ENCODE measurements at regions not wholly inside any gene's neighbourhood (a gene's known extent, or its start where the extent isn't known, plus 50 kb on each side); places are given as distances from the start of the nearest gene placed in this dataset.

DNA sequence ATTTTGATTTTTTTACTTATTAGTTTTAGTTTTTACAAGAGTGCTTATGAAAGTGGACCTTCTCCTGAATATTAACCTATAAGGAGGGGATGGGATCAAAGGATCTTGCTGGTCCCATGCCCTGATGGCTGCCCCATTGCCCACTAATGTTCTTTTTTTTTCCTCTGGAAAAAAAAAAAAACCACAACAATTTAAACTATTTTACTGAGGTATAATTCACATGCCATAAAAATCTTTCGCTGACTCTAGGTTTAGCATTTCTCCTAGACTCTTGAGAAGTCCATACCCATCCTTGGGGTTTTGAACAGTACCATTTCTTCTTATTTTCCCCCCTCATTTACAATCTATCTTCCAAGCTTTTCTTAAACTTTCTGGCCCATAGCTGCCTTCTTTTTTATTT is 481.8 kb downstream of the TFEC start:
- Mint-ChIP-seq H3K4me3 (no peak overlapping the region), H3K36me3 (no peaks in the 10 kb centered on the region), H3K27me3 (no peaks in the 10 kb centered on the region), H3K9me3 (no peaks in the 10 kb centered on the region), H3K27ac (no peak overlapping the region), H3K4me1 (no peaks in the 10 kb centered on the region)
- DNase-seq: no peak

- Mint-ChIP-seq H3K9me3 (no peaks in the 10 kb centered on the region), H3K27me3 (no peaks in the 10 kb centered on the region), H3K4me1 (no peaks in the 10 kb centered on the region), H3K27ac (no peak overlapping the region), H3K4me3 (no peak overlapping the region), H3K36me3 (no peaks in the 10 kb centered on the region)
- no peak for DNase-seq
Observed at GRCh38 chr7:115546790-115547189, 483.8 kb downstream of the TFEC start.

- H3K27ac Mint-ChIP-seq: no peak overlapping the region
- H3K36me3 Mint-ChIP-seq: no peaks in the 10 kb centered on the region
- H3K4me1 Mint-ChIP-seq: no peaks in the 10 kb centered on the region
- H3K27me3 Mint-ChIP-seq: no peaks in the 10 kb centered on the region
- DNase-seq: no peak
- H3K4me3 Mint-ChIP-seq: no peak overlapping the region
- no peaks in the 10 kb centered on the region for H3K9me3 Mint-ChIP-seq
Observed at GRCh38 chr7:115533785-115534184, 496.8 kb downstream of the TFEC start.

DNA sequence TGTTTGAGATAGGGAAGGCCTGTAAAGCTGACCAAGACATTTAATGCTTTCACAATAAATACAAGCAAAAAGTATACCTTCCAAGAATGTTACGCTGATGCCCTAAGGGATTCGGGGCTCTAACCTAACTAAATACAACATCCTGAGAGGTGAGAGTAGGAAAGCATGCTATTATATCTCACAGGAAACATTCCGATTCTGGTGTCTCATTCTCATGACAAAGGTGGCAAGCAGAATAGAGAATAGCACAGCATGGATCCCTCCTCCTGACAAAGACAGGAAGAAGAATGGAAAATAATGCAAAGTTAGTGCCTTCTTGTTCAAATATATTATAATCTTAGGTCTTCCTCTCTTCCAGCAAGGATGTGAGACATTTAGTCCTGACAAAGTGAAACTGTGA is 504.3 kb downstream of the TFEC start:
- H3K4me3 Mint-ChIP-seq: no peak overlapping the region
- no peaks in the 10 kb centered on the region for H3K36me3 Mint-ChIP-seq
- H3K27me3 Mint-ChIP-seq: no peaks in the 10 kb centered on the region
- H3K27ac Mint-ChIP-seq: no peak overlapping the region
- H3K9me3 Mint-ChIP-seq: peaks cover 7% of the 10 kb centered on the region
- no peaks in the 10 kb centered on the region for H3K4me1 Mint-ChIP-seq
- DNase-seq: no peak

DNA sequence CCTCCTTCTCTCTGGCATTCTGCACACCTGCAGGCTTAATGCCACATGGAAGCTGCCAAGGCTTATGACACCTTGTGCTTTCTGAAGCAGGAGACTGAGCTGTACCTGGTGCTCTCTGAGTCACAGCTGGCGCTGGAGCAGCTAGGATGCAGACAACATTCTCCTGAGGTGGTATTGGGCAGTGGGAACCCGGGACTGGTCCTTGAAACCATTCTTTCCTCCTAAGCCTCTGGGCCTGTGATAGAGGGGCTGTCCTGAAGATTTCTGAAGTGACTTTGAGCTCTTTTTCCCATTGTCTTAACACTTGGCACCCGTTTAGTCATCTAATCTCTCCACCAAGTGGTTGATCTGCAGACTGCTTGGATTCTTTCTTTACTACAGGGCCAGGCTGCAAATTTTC is 508.4 kb downstream of the TFEC start:
- no peak for DNase-seq
- Mint-ChIP-seq H3K4me3 (no peak overlapping the region), H3K27ac (no peak overlapping the region), H3K27me3 (no peaks in the 10 kb centered on the region), H3K4me1 (no peaks in the 10 kb centered on the region), H3K9me3 (peaks cover 7% of the 10 kb centered on the region), H3K36me3 (no peaks in the 10 kb centered on the region)

DNA sequence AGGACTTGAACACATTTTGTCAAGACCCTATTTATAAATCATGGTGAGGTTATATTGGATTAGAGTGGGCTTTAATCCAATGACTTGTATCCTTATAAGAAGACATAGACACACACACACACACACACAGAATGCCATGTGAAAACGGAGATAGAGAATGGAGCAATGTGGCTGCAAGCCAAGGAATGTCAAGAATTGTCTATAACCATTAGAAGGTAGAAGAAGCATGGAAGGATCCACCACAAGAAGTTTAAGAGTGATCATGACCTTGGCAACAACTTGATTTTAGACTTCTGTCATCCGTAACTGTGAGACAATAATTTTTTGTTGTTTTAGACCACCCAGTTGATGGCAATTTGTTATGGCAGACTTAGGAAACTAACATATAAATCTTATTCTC is 514.2 kb downstream of the TFEC start:
- no peak for DNase-seq
- Mint-ChIP-seq H3K4me3 (no peak overlapping the region), H3K27ac (no peak overlapping the region), H3K4me1 (no peaks in the 10 kb centered on the region), H3K27me3 (no peaks in the 10 kb centered on the region), H3K9me3 (no peaks in the 10 kb centered on the region), H3K36me3 (no peaks in the 10 kb centered on the region)

DNA sequence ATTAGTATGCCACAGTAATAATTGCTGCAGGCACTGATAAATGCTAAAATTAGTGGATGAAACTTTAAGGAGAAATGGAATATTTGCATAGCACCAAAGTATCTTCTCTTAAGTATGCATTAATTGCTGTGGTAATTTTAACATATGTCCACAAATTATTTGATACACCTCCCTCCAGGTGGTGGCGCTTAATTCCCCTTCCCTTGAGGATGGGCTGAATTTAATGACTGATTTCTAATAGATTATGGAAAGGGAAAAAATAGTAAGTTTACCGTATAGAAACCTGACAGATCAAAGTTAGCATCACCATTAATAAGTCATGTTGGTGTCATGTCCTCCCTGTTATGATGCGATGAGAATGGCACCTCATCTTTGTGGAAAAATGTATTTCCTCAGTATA is 519.2 kb downstream of the TFEC start:
- Mint-ChIP-seq H3K27me3 (peaks cover 3% of the 10 kb centered on the region), H3K36me3 (no peaks in the 10 kb centered on the region), H3K4me3 (no peak overlapping the region), H3K9me3 (no peaks in the 10 kb centered on the region), H3K27ac (no peak overlapping the region), H3K4me1 (no peaks in the 10 kb centered on the region)
- no peak for DNase-seq

- peaks cover 3% of the 10 kb centered on the region for H3K27me3 Mint-ChIP-seq
- no peaks in the 10 kb centered on the region for H3K4me1 Mint-ChIP-seq
- no peaks in the 10 kb centered on the region for H3K9me3 Mint-ChIP-seq
- H3K27ac Mint-ChIP-seq: no peak overlapping the region
- H3K4me3 Mint-ChIP-seq: no peak overlapping the region
- no peak for DNase-seq
- H3K36me3 Mint-ChIP-seq: no peaks in the 10 kb centered on the region
Observed at GRCh38 chr7:115505136-115505535, 525.4 kb downstream of the TFEC start.

GRCh38 chr7:115499956-115500355 is 530.6 kb downstream of the TFEC start:
- H3K9me3 Mint-ChIP-seq: no peaks in the 10 kb centered on the region
- DNase-seq: no peak
- no peak overlapping the region for H3K4me3 Mint-ChIP-seq
- no peaks in the 10 kb centered on the region for H3K27me3 Mint-ChIP-seq
- no peak overlapping the region for H3K27ac Mint-ChIP-seq
- H3K4me1 Mint-ChIP-seq: no peaks in the 10 kb centered on the region
- H3K36me3 Mint-ChIP-seq: no peaks in the 10 kb centered on the region

DNA sequence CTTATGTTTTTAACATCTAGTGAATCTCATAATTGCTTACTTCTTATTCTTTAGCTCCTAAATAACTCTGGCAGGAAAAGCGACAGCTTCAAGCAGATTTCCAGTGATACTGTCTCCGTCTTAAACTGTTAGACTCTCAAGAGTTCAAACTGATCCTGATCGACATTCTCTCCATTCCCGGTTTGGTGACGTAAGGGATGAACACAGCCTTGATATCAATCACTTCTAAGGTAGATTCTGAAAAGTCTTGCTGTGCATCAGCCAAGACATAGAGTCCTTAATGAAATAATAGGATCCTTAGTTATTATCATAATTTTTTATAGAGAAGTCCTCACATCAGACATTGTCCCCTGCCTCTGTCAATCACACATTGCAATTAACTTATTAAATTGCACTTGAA is 534.6 kb downstream of the TFEC start:
- no peaks in the 10 kb centered on the region for H3K9me3 Mint-ChIP-seq
- H3K36me3 Mint-ChIP-seq: no peaks in the 10 kb centered on the region
- H3K27me3 Mint-ChIP-seq: no peaks in the 10 kb centered on the region
- H3K4me1 Mint-ChIP-seq: no peaks in the 10 kb centered on the region
- no peak overlapping the region for H3K4me3 Mint-ChIP-seq
- no peak overlapping the region for H3K27ac Mint-ChIP-seq
- DNase-seq: no peak

DNA sequence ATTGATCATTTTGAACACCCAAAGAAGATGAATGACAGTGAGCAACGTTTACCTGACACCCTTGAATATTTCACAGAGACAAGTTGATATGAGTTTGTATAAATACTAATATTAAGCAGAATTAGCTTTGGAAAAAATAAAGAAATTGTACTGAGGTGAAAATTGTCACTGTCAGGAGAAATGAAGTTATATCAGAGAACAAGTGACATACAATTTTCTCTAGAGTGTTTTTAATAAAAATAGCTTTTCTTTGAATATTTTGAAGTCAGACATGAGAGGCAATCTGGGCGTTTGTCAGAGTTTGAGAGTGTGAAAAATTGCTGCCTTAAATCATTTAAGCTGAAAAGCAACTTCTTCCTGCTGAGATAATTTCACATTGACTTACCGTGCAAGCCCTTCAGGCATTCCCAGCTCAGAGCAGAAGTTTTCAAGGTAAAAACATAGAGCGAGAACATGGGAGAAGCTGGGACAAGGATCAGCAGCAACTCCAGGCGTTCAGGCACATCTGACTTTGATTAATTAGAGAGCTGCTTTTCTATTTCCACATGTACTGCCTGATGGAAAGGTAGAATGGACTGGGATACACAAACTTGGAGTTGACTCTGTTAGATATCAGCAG is 535.9 kb downstream of the TFEC start:
- Mint-ChIP-seq H3K9me3 (no peaks in the 10 kb centered on the region), H3K4me1 (no peaks in the 10 kb centered on the region), H3K36me3 (no peaks in the 10 kb centered on the region), H3K27ac (no peak overlapping the region), H3K27me3 (no peaks in the 10 kb centered on the region), H3K4me3 (no peak overlapping the region)
- DNase-seq: no peak

DNA sequence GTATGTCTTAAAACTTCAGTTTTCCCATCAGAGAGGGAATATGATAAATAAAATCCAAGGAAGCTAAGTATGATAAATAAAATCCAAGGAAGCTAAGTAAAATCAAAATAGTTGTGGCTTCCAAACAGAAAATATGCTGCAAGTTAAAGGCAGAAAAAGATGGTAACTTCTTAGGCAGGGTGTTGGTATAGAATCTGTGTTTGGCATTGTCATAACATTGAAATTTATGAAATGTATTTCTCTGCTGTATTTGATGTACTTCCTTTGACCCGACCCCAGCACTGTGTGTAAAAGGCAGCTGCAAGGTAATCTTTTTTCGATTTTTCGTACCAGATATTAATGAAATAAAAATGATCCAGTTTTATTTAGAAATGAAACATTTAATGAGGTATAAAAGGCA is 537.2 kb downstream of the TFEC start:
- DNase-seq: no peak
- no peaks in the 10 kb centered on the region for H3K9me3 Mint-ChIP-seq

GRCh38 chr7:115491744-115492380 is 538.7 kb downstream of the TFEC start:
- H3K4me1 Mint-ChIP-seq: no peaks in the 10 kb centered on the region
- no peaks in the 10 kb centered on the region for H3K27me3 Mint-ChIP-seq
- H3K4me3 Mint-ChIP-seq: no peak overlapping the region
- H3K9me3 Mint-ChIP-seq: no peaks in the 10 kb centered on the region
- no peaks in the 10 kb centered on the region for H3K36me3 Mint-ChIP-seq
- DNase-seq: no peak
- H3K27ac Mint-ChIP-seq: no peak overlapping the region

More for the DNA sequence above, 537.2 kb downstream of the TFEC start:
- Mint-ChIP-seq H3K36me3 (no peaks in the 10 kb centered on the region), H3K4me3 (no peak overlapping the region), H3K4me1 (no peaks in the 10 kb centered on the region), H3K27me3 (no peaks in the 10 kb centered on the region), H3K27ac (no peak overlapping the region)

GRCh38 chr7:115479448-115479847 is 551.1 kb downstream of the TFEC start:
- Mint-ChIP-seq H3K27ac (no peak overlapping the region), H3K4me1 (peaks cover 6% of the 10 kb centered on the region), H3K9me3 (no peaks in the 10 kb centered on the region), H3K4me3 (no peak overlapping the region), H3K27me3 (peaks cover 47% of the 10 kb centered on the region), H3K36me3 (no peaks in the 10 kb centered on the region)
- no peak for DNase-seq

DNA sequence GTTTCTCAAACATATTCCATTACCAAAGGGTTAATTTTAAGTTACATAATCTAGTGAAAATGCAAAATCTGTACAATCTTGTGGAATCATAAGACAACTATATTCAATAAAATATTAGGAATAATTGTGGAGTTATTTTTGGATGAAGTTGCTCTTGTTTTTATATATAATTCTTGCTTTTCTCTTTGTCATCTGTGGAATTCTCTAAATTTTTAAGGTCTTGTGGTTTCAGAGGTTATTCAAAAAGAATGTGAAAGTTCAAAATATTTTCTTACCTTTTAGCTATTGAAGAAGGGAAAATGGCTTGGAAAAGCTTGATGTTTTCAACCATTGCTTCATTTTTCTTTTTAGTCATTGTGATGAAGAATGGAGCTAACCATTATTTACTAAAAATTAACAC is 552.1 kb downstream of the TFEC start:
- Mint-ChIP-seq H3K27me3 (peaks cover 47% of the 10 kb centered on the region), H3K9me3 (no peaks in the 10 kb centered on the region), H3K4me1 (peaks cover 6% of the 10 kb centered on the region), H3K4me3 (no peak overlapping the region), H3K27ac (no peak overlapping the region), H3K36me3 (no peaks in the 10 kb centered on the region)
- no peak for DNase-seq

- H3K9me3 Mint-ChIP-seq: no peaks in the 10 kb centered on the region
- H3K4me1 Mint-ChIP-seq: peaks cover 6% of the 10 kb centered on the region
- H3K36me3 Mint-ChIP-seq: no peaks in the 10 kb centered on the region
- H3K4me3 Mint-ChIP-seq: peak overlapping the region; percentile 29
- peaks cover 51% of the 10 kb centered on the region for H3K27me3 Mint-ChIP-seq
- H3K27ac Mint-ChIP-seq: no peak overlapping the region
- no peak for DNase-seq
Observed at GRCh38 chr7:115477193-115477651, 553.3 kb downstream of the TFEC start.

Measured in activated naive CD8-positive, alpha-beta T cell treated with anti-CD3 and anti-CD28 coated beads for 36 hours (primary cell).